KBM-7 (cell line): ENCODE measurements at regions not wholly inside any gene's neighbourhood (a gene's known extent, or its start where the extent isn't known, plus 50 kb on each side); places are given as distances from the start of the nearest gene placed in this dataset.
"Not testable (repeated sequence)": the region's sequence is repeated elsewhere in the genome, so short reads cannot be mapped to it uniquely, and the experiment has no call there.

Experiments
- DNase-seq: peaks from one replicate; pipeline ENCODE4 v3.0.0-alpha.2; 2015
- in situ Hi-C: fragments of 300-500 bp; cut with MboI; formaldehyde crosslinking; loops from 2 replicates; pipeline ENCODE4 v1.14.3; 2020; ENCODE audit warnings: low sequenced_read_pairs, low pct_unique_long_range_greater_than_20kb, mixed read lengths

DNA sequence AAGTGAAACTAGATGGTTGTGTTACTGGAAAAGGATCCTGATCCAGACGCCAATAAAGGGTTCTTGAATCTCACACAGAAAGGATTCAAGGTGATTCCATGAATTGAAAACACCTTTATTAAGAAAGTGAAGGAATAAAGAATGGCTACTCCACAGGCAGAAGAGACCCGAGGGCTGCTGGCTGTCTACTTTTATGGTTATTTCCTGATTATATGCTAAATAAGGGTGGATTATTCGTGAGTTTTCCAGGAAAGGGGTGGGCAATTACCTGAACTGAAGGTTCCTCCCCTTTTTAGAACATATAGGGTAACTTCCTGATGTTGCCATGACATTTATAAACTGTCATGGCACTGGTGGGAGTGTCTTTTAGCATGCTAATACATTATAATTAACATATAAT lies 50.9 kb upstream of the WARS2 start:
- in situ Hi-C loops = no loop called here
- DNase-seq = no peak

DNA sequence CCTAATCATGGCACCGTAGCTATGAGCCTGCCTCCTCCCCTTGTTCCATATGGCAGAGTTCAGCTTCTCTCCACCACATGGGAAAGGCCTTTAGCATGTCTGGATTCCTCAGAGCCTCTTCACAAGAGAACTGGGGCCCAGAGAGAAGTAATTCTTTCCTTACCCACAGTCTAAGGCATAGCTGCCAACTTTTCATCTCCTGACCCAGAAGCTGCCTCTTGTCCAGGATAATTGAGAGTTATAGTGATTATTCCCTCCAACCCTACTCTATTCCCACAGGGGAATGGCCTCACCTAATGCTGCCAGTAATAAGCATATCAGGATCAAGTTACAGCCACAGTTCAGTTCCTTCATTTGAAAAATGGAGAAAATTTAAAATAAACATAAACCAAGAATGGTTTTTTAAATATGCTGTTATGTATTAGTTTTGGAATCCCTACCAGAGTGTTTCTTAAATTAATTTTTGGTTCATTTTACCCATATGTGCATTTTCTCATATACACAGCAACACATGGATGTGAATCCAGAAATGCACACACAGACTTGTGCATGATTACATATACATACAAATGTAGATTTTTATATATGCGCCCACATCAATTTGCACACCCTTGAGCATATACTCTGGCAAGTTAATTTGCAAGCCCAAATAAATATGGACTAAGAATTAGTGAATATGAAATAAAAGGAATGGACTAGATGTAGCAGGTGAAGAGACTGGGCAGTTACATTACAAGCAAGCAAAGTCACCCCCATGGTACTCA lies 63.9 kb upstream of the WARS2 start:
- DNase-seq = no peak

DNA sequence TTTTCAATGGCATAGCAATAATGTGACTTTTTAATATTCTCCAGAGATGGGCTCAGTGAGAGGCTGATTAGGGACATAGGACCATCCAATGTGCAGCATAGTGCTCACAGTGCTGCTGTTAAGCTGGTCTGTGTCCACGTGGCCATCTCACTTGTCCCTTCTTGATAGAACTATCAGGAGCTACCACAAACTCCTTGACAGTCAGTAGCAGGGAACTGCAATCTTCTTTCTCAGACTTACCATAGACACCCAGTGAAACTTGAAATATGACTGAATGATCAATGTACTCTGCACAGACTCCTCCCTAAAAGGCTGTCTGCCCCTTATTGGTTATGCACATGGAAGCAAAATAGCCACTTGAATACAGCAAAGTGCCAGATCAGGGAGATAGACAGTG lies 64.5 kb upstream of the WARS2 start:
- no peak for DNase-seq

More for the DNA sequence above, 63.9 kb upstream of the WARS2 start:
- in situ Hi-C loops = no loop called here

DNA sequence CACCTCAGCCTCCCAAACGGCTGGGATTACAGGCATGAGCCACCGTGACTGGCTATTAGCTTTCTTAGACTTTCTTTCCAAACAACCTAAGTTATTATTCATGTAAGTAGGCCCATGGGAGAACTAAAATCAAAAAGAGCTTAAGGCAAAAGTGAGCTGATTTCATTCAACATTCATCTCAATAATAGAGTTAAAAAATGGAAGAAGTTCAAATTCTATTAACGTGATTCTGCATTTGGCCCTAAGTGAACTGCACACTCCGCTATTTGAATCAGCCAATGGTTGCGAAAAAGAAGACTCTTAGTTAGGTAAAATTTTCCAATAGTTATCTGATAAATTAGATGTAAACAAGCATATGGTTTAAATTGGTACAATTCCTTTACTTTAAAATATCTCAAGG lies 68.6 kb upstream of the WARS2 start:
- no peak for DNase-seq
- in situ Hi-C loops = no loop called here

More for the DNA sequence above, 64.5 kb upstream of the WARS2 start:
- in situ Hi-C loops = no loop called here

- in situ Hi-C loops = no loop called here
- DNase-seq = no peak
Observed at GRCh38 chr1:119209596-119210295, 69.3 kb upstream of the WARS2 start.

GRCh38 chr1:119210296-119210649 lies 69.8 kb upstream of the WARS2 start:
- in situ Hi-C loops = no loop called here
- DNase-seq = no peak

DNA sequence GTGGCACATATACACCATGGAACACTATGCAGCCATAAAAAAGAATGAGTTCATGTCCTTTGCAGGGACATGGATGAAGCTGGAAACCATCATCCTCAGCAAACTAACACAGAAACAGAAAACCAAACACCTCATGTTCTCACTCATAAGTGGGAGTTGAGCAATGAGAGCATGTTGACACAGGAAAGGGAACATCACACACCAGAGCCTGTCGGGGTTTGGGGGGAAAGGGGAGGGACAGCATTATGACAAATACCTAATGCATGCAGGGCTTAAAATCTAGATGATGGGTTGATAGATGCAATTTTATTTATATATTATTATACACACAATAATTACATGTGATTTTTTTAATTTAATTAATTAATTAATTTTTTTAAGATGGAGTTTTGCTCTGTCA lies 72.8 kb upstream of the WARS2 start:
- in situ Hi-C loops, DNase-seq: not testable (repeated sequence)

DNA sequence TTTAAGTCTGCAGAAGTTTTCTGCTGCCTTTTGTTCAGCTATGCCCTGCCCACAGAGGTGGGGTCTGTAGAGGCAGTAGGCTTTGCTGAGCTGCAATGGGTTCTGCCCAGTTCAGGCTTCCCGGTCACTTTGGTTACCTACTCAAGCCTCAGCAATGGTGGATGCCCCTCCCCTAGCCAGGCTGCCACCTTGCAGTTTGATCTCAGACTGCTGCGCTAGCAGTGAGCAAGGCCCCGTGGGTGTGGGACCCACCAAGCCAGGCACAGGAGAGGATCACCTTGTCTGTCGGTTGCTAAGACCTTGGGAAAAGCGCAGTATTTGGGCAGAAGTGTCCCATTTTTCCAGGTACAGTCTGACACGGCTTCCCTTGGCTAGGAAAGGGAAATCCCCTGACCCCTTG lies 74.5 kb upstream of the WARS2 start:
- DNase-seq, in situ Hi-C loops: not testable (repeated sequence)

DNA sequence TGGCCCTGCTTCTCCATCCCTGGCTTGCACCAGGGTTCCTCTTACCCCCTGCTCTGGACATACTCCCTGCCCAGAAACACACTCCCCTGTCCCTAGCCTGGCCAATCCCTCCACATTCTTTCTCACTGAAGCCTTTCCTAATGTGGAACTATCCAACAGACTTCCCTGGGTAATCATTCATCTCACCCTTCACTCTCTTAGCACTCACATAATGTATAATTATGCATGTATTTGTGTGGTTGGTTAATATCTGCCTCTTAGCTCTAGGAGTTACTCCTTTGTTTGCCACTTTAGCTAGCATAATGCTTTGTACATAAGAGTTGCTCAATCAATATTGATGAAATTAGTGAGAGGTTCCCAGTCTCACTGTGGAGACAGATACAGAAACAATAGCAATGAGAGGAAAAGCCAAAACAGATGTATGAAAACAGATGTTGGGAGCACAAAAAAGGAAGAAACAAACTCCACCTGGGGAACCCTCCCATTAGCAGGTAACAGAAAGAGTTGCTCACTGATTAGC lies 76.9 kb upstream of the WARS2 start:
- in situ Hi-C loops = no loop called here
- no peak for DNase-seq

DNA sequence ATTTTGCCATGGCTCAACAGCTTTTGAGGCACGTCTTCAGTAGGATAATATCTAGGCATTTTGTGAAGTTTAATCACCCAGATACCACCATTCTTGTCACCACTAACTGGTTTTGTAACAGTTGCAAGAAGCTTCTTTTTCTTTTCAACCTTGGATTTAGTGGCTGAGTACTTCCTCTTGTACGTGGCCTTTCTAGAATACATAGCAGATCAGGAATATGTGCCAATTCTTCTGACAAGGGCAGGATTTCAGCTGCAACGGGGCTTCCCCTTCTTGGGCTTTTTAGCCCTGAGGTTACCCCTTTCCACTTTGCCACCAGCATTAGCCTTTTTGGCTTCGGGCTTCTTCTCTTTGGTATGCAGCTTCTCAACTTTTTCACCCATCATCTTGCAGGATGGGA lies 79.3 kb upstream of the WARS2 start:
- in situ Hi-C loops = no loop called here
- no peak for DNase-seq

- in situ Hi-C loops = no loop called here
- no peak for DNase-seq
Observed at GRCh38 chr1:119220991-119221390, 80.5 kb upstream of the WARS2 start.

- in situ Hi-C loops = no loop called here
- DNase-seq = no peak
Observed at GRCh38 chr1:119222271-119222670, 81.8 kb upstream of the WARS2 start.

GRCh38 chr1:119225265-119225664 lies 84.8 kb upstream of the WARS2 start:
- in situ Hi-C loops = loop anchor here (25.0 kb wide), 1 partner anchor 112 kb away; no protein-coding TSS in a partner anchor
- no peak for DNase-seq

DNA sequence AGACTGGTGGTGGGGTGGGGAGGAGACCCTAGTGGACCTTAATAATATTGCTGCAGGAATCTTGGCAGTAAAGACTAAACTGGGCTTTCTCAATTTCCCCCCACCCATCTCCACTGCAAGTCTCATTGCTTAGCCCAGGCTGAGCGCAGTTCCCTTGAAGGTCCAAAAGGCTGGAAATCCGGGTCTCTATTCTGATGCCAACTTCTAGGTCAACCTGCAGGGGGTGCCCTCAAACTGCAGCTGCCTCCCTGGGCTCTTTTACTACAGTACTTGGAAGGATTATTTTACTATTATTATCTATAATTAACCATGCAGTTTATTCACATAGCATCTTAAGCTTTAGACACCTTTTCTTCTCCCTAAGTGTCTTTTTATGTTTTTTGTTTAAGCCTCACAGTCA lies 85.4 kb upstream of the WARS2 start:
- DNase-seq = no peak
- in situ Hi-C loops = loop anchor here (25.0 kb wide), 1 partner anchor 111 kb away; no protein-coding TSS in a partner anchor

DNA sequence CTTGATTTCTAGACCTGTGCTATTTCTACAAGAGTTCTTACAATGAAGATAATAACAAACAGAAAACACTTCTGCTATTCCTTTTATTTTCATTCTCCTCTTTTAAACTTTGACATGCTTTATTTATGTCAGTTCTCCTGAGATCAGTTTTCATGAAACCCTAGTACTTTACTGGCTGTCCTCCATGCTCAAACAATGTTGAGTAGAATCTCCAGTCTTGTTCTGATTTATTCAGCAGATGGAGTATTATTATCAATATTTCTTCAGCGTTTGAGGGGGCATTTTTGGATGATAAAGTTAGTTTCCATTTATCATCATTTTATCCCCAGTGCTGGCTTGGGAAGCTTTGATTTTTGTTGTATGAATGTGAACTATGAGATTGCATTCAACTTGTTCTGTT lies 85.9 kb upstream of the WARS2 start:
- in situ Hi-C loops = loop anchor here (25.0 kb wide), 1 partner anchor 111 kb away; no protein-coding TSS in a partner anchor
- no peak for DNase-seq

GRCh38 chr1:119226913-119227312 lies 86.5 kb upstream of the WARS2 start:
- DNase-seq = no peak
- in situ Hi-C loops = loop anchor here (25.0 kb wide), 1 partner anchor 110 kb away; no protein-coding TSS in a partner anchor

DNA sequence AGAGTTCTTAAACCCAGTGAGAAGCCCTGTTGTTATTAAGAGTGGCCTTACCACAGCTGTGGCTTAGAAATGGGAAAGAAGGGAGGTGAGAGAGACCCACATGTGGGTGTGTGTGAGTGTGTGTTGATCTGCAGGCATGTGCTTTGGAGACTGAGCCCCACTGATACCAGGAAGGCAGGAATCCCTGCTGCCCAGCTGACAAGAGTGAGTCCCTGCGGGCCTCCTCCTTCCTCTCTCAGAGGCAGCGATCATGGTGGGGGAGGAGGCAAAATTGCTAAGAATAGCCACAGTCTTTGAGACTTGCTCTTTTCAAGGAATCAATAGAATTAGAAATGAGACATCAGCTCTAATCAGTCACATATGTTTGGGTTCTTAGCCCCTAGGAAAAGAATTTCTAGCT lies 87.0 kb upstream of the WARS2 start:
- peak; percentile 6 for DNase-seq
- in situ Hi-C loops = loop anchor here (25.0 kb wide), 1 partner anchor 110 kb away; no protein-coding TSS in a partner anchor

DNA sequence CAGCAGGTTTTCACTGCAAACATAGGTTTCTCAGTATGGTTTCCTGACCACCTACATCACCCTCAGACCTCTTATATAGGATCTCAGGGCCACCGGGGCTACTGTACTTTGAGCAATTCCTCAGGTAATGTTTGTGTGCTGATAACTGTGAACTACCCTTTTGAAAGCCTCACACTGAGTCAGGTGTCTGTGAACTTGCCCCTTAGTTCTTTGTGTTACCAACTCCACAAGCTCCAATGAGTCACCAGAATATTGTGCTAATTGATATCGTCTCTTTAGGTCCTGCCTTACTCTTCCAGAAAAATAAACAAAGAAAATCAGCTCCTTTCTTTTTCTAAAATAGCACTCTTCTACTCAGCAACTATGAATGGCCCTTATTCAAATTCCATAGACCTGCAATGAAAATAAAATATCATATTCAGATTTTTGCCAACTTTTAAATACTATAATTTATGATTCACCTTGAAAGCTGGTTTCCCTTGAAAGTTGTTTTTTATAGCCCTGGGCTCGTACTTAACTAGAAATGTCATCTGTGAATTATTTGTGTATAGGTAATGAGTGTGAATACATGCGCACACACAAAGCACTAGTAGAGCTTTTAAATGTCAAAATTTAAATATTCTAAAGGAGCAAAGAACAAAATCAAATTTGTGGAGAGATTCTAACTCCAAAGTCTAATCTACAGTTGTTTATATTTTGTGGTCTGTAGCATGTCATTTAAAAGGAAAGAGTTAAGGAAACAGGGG lies 88.1 kb upstream of the WARS2 start:
- DNase-seq = no peak
- in situ Hi-C loops = loop anchor here (25.0 kb wide), 1 partner anchor 109 kb away; no protein-coding TSS in a partner anchor

DNA sequence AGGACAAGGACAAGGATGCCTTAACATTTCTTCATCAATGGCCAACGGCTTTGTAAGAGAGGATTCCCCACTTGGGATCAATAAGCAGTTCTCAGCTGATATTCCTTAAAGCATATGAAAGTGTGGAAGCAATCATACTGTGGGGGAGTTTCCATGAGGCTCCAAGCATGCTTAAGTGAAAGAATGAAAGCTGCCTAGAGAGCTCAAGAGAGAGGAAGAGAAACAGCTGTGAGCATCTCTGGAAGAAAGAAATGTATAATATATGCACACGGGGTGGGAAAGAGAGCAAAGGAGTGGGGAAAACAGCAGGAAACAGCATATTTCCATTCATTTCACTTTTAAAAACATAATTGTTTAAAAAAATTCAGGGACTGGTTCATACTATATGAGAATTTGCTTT lies 94.7 kb upstream of the WARS2 start:
- DNase-seq = no peak
- in situ Hi-C loops = loop anchor here (25.0 kb wide), 1 partner anchor 102 kb away; no protein-coding TSS in a partner anchor
